Thymus (tissue), 11 donors: ENCODE measurements at regions not wholly inside any gene's neighbourhood (a gene's known extent, or its start where the extent isn't known, plus 50 kb on each side); places are given as distances from the start of the nearest gene placed in this dataset.
A peak's percentile ranks its signal among the peaks of the same experiment; 100 is the strongest.
"Not testable (repeated sequence)": the region's sequence is repeated elsewhere in the genome, so short reads cannot be mapped to it uniquely, and the experiment has no call there.

Source experiments
- DNase-seq, 9 donors: peaks; one replicate each; pipeline ENCODE4 v3.0.0-alpha.2; 2013; ENCODE audit warnings: low spot score in 9 of 9, low read depth in 6 of 9, missing footprints in 1 of 9
- H3K27ac ChIP-seq, 2 donors: one replicate each; pipeline ENCODE4 v1.5.1; 2013; ENCODE audit warnings: control low read depth in 1 of 2, low read depth in 1 of 2, low read length in 1 of 2, mild to moderate bottlenecking in 1 of 2, moderate library complexity in 1 of 2
- H3K27me3 ChIP-seq, 2 donors: one replicate each; pipeline ENCODE4 v1.5.1; 2013; ENCODE audit warnings: low read length in 1 of 2; ENCODE audit not compliant: control insufficient read depth in 2 of 2, insufficient read depth in 1 of 2
- H3K36me3 ChIP-seq, 2 donors: one replicate each; pipeline ENCODE4 v1.5.1; 2013; ENCODE audit warnings: low read length in 1 of 2, mild to moderate bottlenecking in 1 of 2, moderate library complexity in 1 of 2; ENCODE audit not compliant: control insufficient read depth in 2 of 2, insufficient read depth in 2 of 2
- H3K4me1 ChIP-seq, 2 donors: one replicate each; pipeline ENCODE4 v1.5.1; 2013; ENCODE audit warnings: low read length in 2 of 2; ENCODE audit not compliant: control insufficient read depth in 2 of 2, insufficient read depth in 2 of 2
- H3K4me3 ChIP-seq, 2 donors: one replicate each; pipeline ENCODE4 v1.5.1; 2013; ENCODE audit warnings: low read length in 2 of 2, control low read depth in 1 of 2, mild to moderate bottlenecking in 1 of 2
- H3K9me3 ChIP-seq, 2 donors: one replicate each; pipeline ENCODE4 v1.5.1; 2013; ENCODE audit warnings: low read length in 1 of 2, mild to moderate bottlenecking in 1 of 2; ENCODE audit not compliant: control insufficient read depth in 2 of 2, insufficient read depth in 1 of 2
- WGBS: extraction: QIAGEN DNeasy Blood & Tissue Kit; methylation state at CpG from one replicate; pipeline ENCODE4 v1.1.7; 2013; 5-methylcytosine and 5-hydroxymethylcytosine counted together
- donor health status: healthy.

GRCh38 chr18:49721981-49722380 lies 91.4 kb downstream of the ACAA2 start:
- 91% methylated on average over 3 of the region's 3 CpGs for WGBS
- H3K36me3 ChIP-seq: no peaks in the 10 kb centered on the region
- no peak for DNase-seq
- no peaks in the 10 kb centered on the region for H3K9me3 ChIP-seq
- no peak overlapping the region for H3K27ac ChIP-seq
- peaks cover 0 to 5% of the 10 kb centered on the region in 2 donors for H3K27me3 ChIP-seq
- no peak overlapping the region for H3K4me3 ChIP-seq
- no peaks in the 10 kb centered on the region for H3K4me1 ChIP-seq

- H3K4me3 ChIP-seq, H3K36me3 ChIP-seq, H3K27me3 ChIP-seq, H3K27ac ChIP-seq, H3K9me3 ChIP-seq, DNase-seq, H3K4me1 ChIP-seq: not testable (repeated sequence)
- 92% methylated on average over 3 of the region's 3 CpGs for WGBS
These were observed 92.4 kb downstream of the ACAA2 start for GRCh38 chr18:49720944-49721343.

- 86% methylated on average over 3 of the region's 3 CpGs for WGBS
- H3K9me3 ChIP-seq: no peaks in the 10 kb centered on the region
- DNase-seq: no peak
- H3K4me3 ChIP-seq: no peak overlapping the region
- H3K36me3 ChIP-seq: no peaks in the 10 kb centered on the region
- H3K27ac ChIP-seq: no peak overlapping the region
- no peaks in the 10 kb centered on the region for H3K4me1 ChIP-seq
- H3K27me3 ChIP-seq: no peaks in the 10 kb centered on the region
These were observed 95.7 kb downstream of the ACAA2 start for GRCh38 chr18:49717617-49718016.

- Histone ChIP-seq H3K4me3 (no peak overlapping the region), H3K36me3 (no peaks in the 10 kb centered on the region), H3K4me1 (no peaks in the 10 kb centered on the region), H3K27ac (no peak overlapping the region), H3K27me3 (no peaks in the 10 kb centered on the region), H3K9me3 (no peaks in the 10 kb centered on the region)
- WGBS: 80% methylated on average over 6 of the region's 6 CpGs
- DNase-seq: no peak
These were observed 97.3 kb downstream of the ACAA2 start for GRCh38 chr18:49716035-49716434.

GRCh38 chr18:49709347-49709690 lies 104.0 kb downstream of the ACAA2 start:
- no peaks in the 10 kb centered on the region for H3K27me3 ChIP-seq
- H3K36me3 ChIP-seq: no peaks in the 10 kb centered on the region
- no peaks in the 10 kb centered on the region for H3K4me1 ChIP-seq
- 68% methylated on average over 2 of the region's 2 CpGs for WGBS
- DNase-seq: no peak
- H3K4me3 ChIP-seq: no peak overlapping the region
- no peak overlapping the region for H3K27ac ChIP-seq
- H3K9me3 ChIP-seq: no peaks in the 10 kb centered on the region

GRCh38 chr18:49708662-49709346 lies 104.5 kb downstream of the ACAA2 start:
- no peak for DNase-seq
- H3K27ac ChIP-seq: no peak overlapping the region
- no peak overlapping the region for H3K4me3 ChIP-seq
- H3K27me3 ChIP-seq: no peaks in the 10 kb centered on the region
- H3K9me3 ChIP-seq: no peaks in the 10 kb centered on the region
- 89% methylated on average over 6 of the region's 6 CpGs for WGBS
- no peaks in the 10 kb centered on the region for H3K4me1 ChIP-seq
- H3K36me3 ChIP-seq: no peaks in the 10 kb centered on the region

GRCh38 chr18:49707599-49707998 lies 105.7 kb downstream of the ACAA2 start:
- H3K4me1 ChIP-seq: no peaks in the 10 kb centered on the region
- peak in 1 of 9 donors; percentile 12 for DNase-seq
- H3K27ac ChIP-seq: no peak overlapping the region
- no peaks in the 10 kb centered on the region for H3K36me3 ChIP-seq
- no peak overlapping the region for H3K4me3 ChIP-seq
- WGBS: 93% methylated on average over 3 of the region's 3 CpGs
- H3K27me3 ChIP-seq: no peaks in the 10 kb centered on the region
- no peaks in the 10 kb centered on the region for H3K9me3 ChIP-seq

- no peak overlapping the region for H3K27ac ChIP-seq
- H3K27me3 ChIP-seq: no peaks in the 10 kb centered on the region
- no peak overlapping the region for H3K4me3 ChIP-seq
- no peak for DNase-seq
- no peaks in the 10 kb centered on the region for H3K4me1 ChIP-seq
- WGBS: 77% methylated on average over 6 of the region's 6 CpGs
- H3K36me3 ChIP-seq: no peaks in the 10 kb centered on the region
- H3K9me3 ChIP-seq: no peaks in the 10 kb centered on the region
These were observed 109.0 kb downstream of the ACAA2 start for GRCh38 chr18:49704334-49704733.

- no peaks in the 10 kb centered on the region for H3K9me3 ChIP-seq
- WGBS: 93% methylated on average over 5 of the region's 5 CpGs
- H3K4me3 ChIP-seq: no peak overlapping the region
- H3K36me3 ChIP-seq: no peaks in the 10 kb centered on the region
- no peak overlapping the region for H3K27ac ChIP-seq
- no peaks in the 10 kb centered on the region for H3K27me3 ChIP-seq
- DNase-seq: no peak
- H3K4me1 ChIP-seq: no peaks in the 10 kb centered on the region
These were observed 112.1 kb downstream of the ACAA2 start for GRCh38 chr18:49701190-49701589.

- no peak for DNase-seq
- 96% methylated on average over 6 of the region's 6 CpGs for WGBS
- Histone ChIP-seq H3K9me3 (no peaks in the 10 kb centered on the region), H3K27me3 (no peaks in the 10 kb centered on the region), H3K27ac (no peak overlapping the region), H3K4me3 (no peak overlapping the region), H3K36me3 (no peaks in the 10 kb centered on the region), H3K4me1 (no peaks in the 10 kb centered on the region)
These were observed 114.0 kb downstream of the ACAA2 start for GRCh38 chr18:49699303-49699702.
